D721Med (cell line): ENCODE measurements at regions not wholly inside any gene's neighbourhood (a gene's known extent, or its start where the extent isn't known, plus 50 kb on each side); places are given as distances from the start of the nearest gene placed in this dataset.

Source experiments
- DNase-seq: peaks from one replicate; pipeline ENCODE4 v3.0.0; 2011; ENCODE audit warnings: low spot score; ENCODE audit not compliant: insufficient read length
- FAIRE-seq: peaks from 2 replicates; lab custom pipeline; 2011; peaks lifted over from hg19 to GRCh38; lab: Jason Lieb, UNC
- TF ChIP-seq, protein P1 (sequence below): IDR thresholded peaks from 2 replicates; pipeline ENCODE4 v1.5.1; 2012; ENCODE audit warnings: mild to moderate bottlenecking, control low read depth; ENCODE audit not compliant: insufficient read depth; ENCODE audit errors: missing control alignments

DNA sequence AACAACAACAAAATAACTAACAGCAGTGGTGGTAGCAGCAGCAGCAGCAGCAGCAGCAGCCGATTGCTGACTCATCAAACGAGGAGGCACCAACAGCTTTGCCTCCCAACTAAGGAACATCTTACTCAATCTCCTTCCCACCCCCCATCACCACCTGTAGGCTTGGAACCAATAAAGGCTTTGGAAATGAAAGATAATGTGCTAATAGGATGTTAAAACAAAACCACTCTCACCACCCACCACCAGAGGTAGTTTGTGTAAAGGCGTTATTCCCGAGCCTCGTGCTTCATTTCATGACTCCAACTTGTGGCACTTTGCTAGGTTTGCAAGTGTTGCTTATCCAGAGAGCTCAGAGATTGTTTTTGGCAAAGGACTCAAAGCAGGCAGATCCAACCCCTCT lies 346.5 kb downstream of the CD83 start:
- no peak for DNase-seq
- no peak for FAIRE-seq
- TF ChIP-seq, protein P1, sequence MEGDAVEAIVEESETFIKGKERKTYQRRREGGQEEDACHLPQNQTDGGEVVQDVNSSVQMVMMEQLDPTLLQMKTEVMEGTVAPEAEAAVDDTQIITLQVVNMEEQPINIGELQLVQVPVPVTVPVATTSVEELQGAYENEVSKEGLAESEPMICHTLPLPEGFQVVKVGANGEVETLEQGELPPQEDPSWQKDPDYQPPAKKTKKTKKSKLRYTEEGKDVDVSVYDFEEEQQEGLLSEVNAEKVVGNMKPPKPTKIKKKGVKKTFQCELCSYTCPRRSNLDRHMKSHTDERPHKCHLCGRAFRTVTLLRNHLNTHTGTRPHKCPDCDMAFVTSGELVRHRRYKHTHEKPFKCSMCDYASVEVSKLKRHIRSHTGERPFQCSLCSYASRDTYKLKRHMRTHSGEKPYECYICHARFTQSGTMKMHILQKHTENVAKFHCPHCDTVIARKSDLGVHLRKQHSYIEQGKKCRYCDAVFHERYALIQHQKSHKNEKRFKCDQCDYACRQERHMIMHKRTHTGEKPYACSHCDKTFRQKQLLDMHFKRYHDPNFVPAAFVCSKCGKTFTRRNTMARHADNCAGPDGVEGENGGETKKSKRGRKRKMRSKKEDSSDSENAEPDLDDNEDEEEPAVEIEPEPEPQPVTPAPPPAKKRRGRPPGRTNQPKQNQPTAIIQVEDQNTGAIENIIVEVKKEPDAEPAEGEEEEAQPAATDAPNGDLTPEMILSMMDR, result no peak

DNA sequence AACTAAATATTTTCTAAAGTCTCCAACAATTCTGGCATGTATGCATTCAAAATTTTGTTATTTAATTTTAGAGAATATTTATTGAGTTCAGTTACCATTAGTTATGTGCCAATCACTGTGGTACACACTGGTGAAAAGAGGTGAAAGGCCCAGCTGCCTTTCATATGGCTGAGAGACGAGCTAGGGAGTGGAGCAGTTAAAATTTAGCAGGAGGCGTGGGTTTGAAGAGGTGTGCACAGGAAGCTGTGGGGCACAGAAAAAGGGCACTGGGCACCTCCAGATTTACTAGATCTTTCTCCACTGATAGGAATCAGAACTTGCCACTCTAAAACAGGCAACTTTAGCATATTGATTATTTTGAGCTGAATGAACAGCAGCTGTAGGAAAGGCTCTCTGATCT lies 347.1 kb downstream of the CD83 start:
- FAIRE-seq (no peak), DNase-seq (no peak)
- TF ChIP-seq, protein P1, result no peak

DNA sequence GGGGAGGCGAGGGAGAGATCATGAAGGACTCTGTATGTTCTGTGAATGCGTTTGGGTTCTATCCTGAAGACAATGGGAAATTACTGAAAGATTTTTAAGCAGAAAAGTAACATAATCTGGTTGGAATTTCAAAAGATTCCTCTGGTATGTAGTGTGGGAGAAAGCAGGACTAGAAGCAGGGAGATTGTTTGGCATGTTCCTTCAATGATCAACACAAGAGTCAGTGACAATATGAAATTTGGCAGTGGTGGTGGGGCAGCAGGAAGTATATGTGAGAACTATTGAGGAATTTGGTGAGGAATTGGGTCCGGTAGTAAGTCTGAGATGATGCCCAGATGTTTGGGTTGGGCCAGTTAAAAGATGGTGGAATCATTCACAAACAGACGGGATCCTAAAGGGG lies 348.7 kb downstream of the CD83 start:
- DNase-seq, result no peak
- TF ChIP-seq, protein P1, result no peak
- no peak for FAIRE-seq

DNA sequence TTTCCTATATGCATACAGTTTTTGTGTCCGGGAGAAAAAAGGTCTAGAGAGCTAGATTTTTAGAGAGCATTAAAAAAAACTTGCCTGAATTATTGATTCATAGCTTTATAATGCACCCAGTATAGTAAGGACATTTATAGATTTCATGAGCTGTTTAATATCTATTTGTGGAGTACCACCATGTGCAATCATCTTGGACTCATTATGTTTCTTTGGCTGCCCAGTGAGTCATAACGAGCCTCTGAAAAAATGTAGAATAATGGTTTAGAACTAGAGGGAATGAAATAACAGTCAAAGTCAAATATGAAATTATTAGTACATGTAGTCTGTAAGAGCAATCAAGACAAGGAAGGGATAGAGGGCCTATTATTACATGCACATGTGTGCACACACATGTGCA lies 350.0 kb downstream of the CD83 start:
- FAIRE-seq (no peak), DNase-seq (no peak)
- TF ChIP-seq, protein P1, result no peak

DNA sequence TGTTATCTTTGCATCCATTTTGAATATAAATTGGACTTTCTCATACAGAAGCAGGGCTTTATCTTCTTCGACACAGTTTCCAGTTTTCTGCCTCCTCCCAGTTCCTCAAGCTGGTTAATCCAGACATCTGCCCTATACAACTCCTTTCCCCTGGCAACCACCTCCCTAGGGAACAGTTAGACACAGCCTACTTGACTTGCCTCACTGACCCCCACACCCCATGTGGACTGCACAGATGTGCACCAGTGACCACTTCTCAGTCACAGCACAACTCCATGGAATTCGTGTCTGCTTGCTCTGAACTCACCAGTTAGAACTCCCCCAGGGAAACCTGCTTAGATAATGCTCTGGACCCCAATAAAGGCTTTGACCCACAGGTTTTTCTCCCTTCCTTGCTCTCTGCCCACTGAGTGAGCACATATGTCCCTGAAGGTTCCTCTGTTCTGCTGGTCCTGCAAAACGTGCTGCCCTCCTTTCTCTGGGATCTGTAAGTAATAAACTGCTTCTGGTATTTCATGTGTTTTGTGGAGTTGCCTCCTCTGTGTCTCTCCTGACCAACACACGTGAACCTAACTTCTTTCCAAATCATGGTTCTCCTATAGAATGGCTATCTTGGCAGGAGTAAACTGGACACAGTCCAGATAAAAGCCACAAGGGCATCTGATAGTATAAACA lies 351.2 kb downstream of the CD83 start:
- FAIRE-seq (no peak), DNase-seq (no peak)
- TF ChIP-seq, protein P1, result no peak

DNA sequence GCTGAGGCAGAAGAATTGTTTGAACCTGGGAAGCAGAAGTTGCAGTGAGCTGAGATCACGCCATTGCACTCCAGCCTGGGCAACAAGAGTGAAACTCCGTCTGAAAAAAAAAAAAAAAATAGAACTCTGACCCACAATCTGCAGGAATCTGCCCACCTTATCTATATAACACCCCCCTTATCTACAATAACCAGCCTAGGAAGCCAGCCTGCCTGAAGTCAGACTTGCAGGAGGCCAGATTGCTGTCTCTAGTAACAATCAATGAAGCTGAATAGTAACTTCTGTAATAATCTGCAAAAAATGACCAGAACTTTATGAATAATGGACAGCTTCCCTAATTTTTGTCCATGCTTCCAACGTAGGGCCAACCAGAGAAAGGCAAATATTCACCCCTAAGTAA lies 352.5 kb downstream of the CD83 start:
- DNase-seq (no peak), FAIRE-seq (no peak)

DNA sequence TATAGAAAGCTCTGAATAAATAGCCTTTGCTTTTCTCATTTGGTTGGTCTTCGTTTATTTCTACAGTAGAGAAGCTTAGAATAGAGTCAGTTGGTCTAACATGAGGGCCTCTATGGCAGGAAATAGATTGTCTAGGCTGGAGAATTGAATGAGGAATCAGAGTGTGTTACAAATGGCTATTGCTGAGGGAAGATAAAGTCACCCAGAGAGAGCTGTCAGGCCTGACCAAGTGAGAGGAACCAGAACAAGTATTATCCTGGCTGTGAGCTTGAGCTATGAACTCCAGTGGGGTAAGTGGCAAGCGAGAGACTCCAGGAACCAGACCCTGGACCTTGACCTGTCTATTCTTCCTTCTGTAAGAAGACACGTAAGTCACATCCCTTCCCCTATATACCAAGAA lies 353.1 kb downstream of the CD83 start:
- no peak for FAIRE-seq

More for the DNA sequence above, 352.5 kb downstream of the CD83 start:
- TF ChIP-seq, protein P1, result no peak

More for the DNA sequence above, 353.1 kb downstream of the CD83 start:
- no peak for DNase-seq
- TF ChIP-seq, protein P1, result no peak
